IMR-90 (cell line): ENCODE measurements at regions not wholly inside any gene's neighbourhood (a gene's known extent, or its start where the extent isn't known, plus 50 kb on each side); places are given as distances from the start of the nearest gene placed in this dataset.

Experiments used
- ATAC-seq: fragments of 200-7000 bp; cut with Tn5 transposase; 2 replicates; pipeline ENCODE4 v1.9.1; 2020; ENCODE audit warnings: low read depth, mild to moderate bottlenecking, moderate library complexity
- BruUV-seq: library from RNA; stranded (reverse); fragments of 400-500 nt; replicated peaks from 2 replicates; lab custom pipeline; 2021; lab: Mats Ljungman, UMichigan
- CTCF ChIA-PET: fragments of 300-600 bp; formaldehyde crosslinking; extraction: SDS; loops from one replicate; lab custom pipeline; 2021; ENCODE audit warnings: antibody characterized with exemption; lab: Yijun Ruan, JAX
- POLR2A ChIA-PET: fragments of 300-600 bp; sonication (Branson Sonifier 250); formaldehyde crosslinking; loops from one replicate; lab custom pipeline; 2022; ENCODE audit warnings: antibody characterized with exemption; ENCODE audit not compliant: unreplicated experiment; lab: Charles Lee
- DNase-seq: peaks from one replicate; pipeline ENCODE4 v3.0.0; 2013
- H2AFZ ChIP-seq: replicated peaks from 2 replicates; pipeline ENCODE3; 2013; ENCODE audit warnings: low read length, mild to moderate bottlenecking; ENCODE audit not compliant: poor library complexity
- H2AK5ac ChIP-seq: 2 replicates; pipeline ENCODE4 v1.6.1; 2013; ENCODE audit warnings: low read depth, low read length, inconsistent platforms
- H2AK9ac ChIP-seq: replicated peaks from 2 replicates; pipeline ENCODE3; 2013; ENCODE audit warnings: mild to moderate bottlenecking, low read depth, low read length, moderate library complexity; ENCODE audit not compliant: poor library complexity
- H2BK120ac ChIP-seq: 2 replicates; pipeline ENCODE4 v1.6.1; 2013; ENCODE audit warnings: low read depth, low read length, inconsistent platforms
- H2BK15ac ChIP-seq: 3 replicates; pipeline ENCODE4 v1.6.1; 2013; ENCODE audit warnings: low read depth, low read length, inconsistent platforms
- H2BK20ac ChIP-seq: 2 replicates; pipeline ENCODE4 v1.6.1; 2013; ENCODE audit warnings: low read depth, mild to moderate bottlenecking, inconsistent platforms, low read length, moderate library complexity
- H2BK5ac ChIP-seq: 2 replicates; pipeline ENCODE4 v1.6.1; 2013; ENCODE audit warnings: mild to moderate bottlenecking, low read depth, low read length, inconsistent platforms; ENCODE audit not compliant: poor library complexity, severe bottlenecking
- H3K14ac ChIP-seq: replicated peaks from 2 replicates; pipeline ENCODE4 v1.6.1; 2013; ENCODE audit warnings: low read depth, low read length, inconsistent platforms
- H3K18ac ChIP-seq: 2 replicates; pipeline ENCODE4 v1.6.1; 2013; ENCODE audit warnings: low read depth, low read length, control low read depth
- H3K23ac ChIP-seq: 2 replicates; pipeline ENCODE4 v1.6.1; 2013; ENCODE audit warnings: low read depth, low read length, inconsistent platforms
- H3K27ac ChIP-seq: 2 replicates; pipeline ENCODE4 v1.5.1; 2013; ENCODE audit warnings: mild to moderate bottlenecking, control low read depth, low read length; ENCODE audit not compliant: insufficient read depth
- H3K27me3 ChIP-seq: 2 replicates; pipeline ENCODE4 v1.6.1; 2013; ENCODE audit warnings: low read length; ENCODE audit not compliant: control insufficient read depth, insufficient read depth
- H3K36me3 ChIP-seq: 2 replicates; pipeline ENCODE4 v1.6.1; 2013; ENCODE audit warnings: low read length, mixed read lengths; ENCODE audit not compliant: control insufficient read depth, insufficient read depth
- H3K4ac ChIP-seq: 2 replicates; pipeline ENCODE4 v1.6.1; 2013; ENCODE audit warnings: low read depth, low read length, inconsistent platforms
- H3K4me1 ChIP-seq: 2 replicates; pipeline ENCODE4 v1.6.1; 2013; ENCODE audit warnings: low read length, mixed read lengths; ENCODE audit not compliant: control insufficient read depth, insufficient read depth
- H3K4me2 ChIP-seq: 2 replicates; pipeline ENCODE4 v1.6.1; 2013; ENCODE audit warnings: low read depth, mild to moderate bottlenecking, control low read depth, low read length, moderate library complexity
- H3K4me3 ChIP-seq: 2 replicates; pipeline ENCODE4 v1.5.1; 2013; ENCODE audit warnings: low read depth, mild to moderate bottlenecking, control low read depth, low read length, moderate library complexity; ENCODE audit not compliant: insufficient read depth
- H3K56ac ChIP-seq: 2 replicates; pipeline ENCODE4 v1.6.1; 2013; ENCODE audit warnings: low read length, inconsistent platforms; ENCODE audit not compliant: insufficient read depth; ENCODE audit errors: extremely low read depth
- H3K79me1 ChIP-seq, 2 experiments: 2 replicates each; pipeline ENCODE4 v1.6.1; 2013; ENCODE audit warnings: low read length in 2 of 2, inconsistent platforms in 1 of 2, low read depth in 1 of 2
- H3K9ac ChIP-seq: 2 replicates; pipeline ENCODE4 v1.6.1; 2013; ENCODE audit warnings: low read depth, low read length, control low read depth
- H3K9me1 ChIP-seq: 2 replicates; pipeline ENCODE4 v1.6.1; 2013; ENCODE audit warnings: low read length, inconsistent platforms; ENCODE audit not compliant: insufficient read depth
- H3K9me3 ChIP-seq: 2 replicates; pipeline ENCODE4 v1.6.1; 2013; ENCODE audit warnings: low read length; ENCODE audit not compliant: control insufficient read depth, insufficient read depth
- H4K20me1 ChIP-seq: 2 replicates; pipeline ENCODE4 v1.6.1; 2013; ENCODE audit warnings: low read length, inconsistent platforms; ENCODE audit not compliant: insufficient read depth
- H4K5ac ChIP-seq: 2 replicates; pipeline ENCODE4 v1.6.1; 2013; ENCODE audit warnings: mild to moderate bottlenecking, low read depth, low read length, control low read depth
- H4K8ac ChIP-seq, 2 experiments: 2 replicates each; pipeline ENCODE4 v1.6.1; 2013; ENCODE audit warnings: low read depth in 2 of 2, low read length in 2 of 2, control low read depth in 1 of 2, inconsistent platforms in 1 of 2
- H4K91ac ChIP-seq: 2 replicates; pipeline ENCODE4 v1.6.1; 2013; ENCODE audit warnings: low read depth, low read length, inconsistent platforms; ENCODE audit not compliant: insufficient read depth
- BHLHE40 ChIP-seq: fragments of 150-350 bp; IDR thresholded peaks from 2 replicates; pipeline ENCODE4 v1.6.1; 2016; ENCODE audit warnings: mild to moderate bottlenecking, low read depth, low read length
- CEBPB ChIP-seq: IDR thresholded peaks from 2 replicates; pipeline ENCODE4 v1.6.1; 2012; ENCODE audit warnings: low read depth, low read length, improper control_type of control experiment
- CHD1 ChIP-seq: IDR thresholded peaks from 2 replicates; pipeline ENCODE4 v1.6.1; 2012; ENCODE audit warnings: low read depth, low read length, improper control_type of control experiment
- CTCF ChIP-seq: conservative IDR thresholded peaks from 2 replicates; pipeline ENCODE4 v1.5.1; 2012; ENCODE audit warnings: mild to moderate bottlenecking, low read depth, low read length, improper control_type of control experiment
- ELK1 ChIP-seq: fragments of 150-350 bp; IDR thresholded peaks from 2 replicates; pipeline ENCODE4 v1.6.1; 2016; ENCODE audit warnings: low read depth, mild to moderate bottlenecking, low read length, moderate library complexity, borderline replicate concordance
- FOS ChIP-seq: fragments of 150-350 bp; IDR thresholded peaks from 2 replicates; pipeline ENCODE4 v1.6.1; 2016; ENCODE audit warnings: low read depth, low read length
- MAFK ChIP-seq: IDR thresholded peaks from 2 replicates; pipeline ENCODE4 v1.6.1; 2012; ENCODE audit warnings: low read depth, low read length, improper control_type of control experiment
- MAZ ChIP-seq: IDR thresholded peaks from 2 replicates; pipeline ENCODE4 v1.6.1; 2012; ENCODE audit warnings: low read depth, mild to moderate bottlenecking, low read length, improper control_type of control experiment, moderate library complexity, borderline replicate concordance
- MXI1 ChIP-seq: IDR thresholded peaks from 2 replicates; pipeline ENCODE4 v1.6.1; 2012; ENCODE audit warnings: low read depth, mild to moderate bottlenecking, low read length, moderate library complexity, borderline replicate concordance
- NFE2L2 ChIP-seq: fragments of 150-350 bp; IDR thresholded peaks from 2 replicates; pipeline ENCODE4 v1.6.1; 2016; ENCODE audit warnings: low read depth, mild to moderate bottlenecking, low read length
- POLR2A ChIP-seq: IDR thresholded peaks from 2 replicates; pipeline ENCODE4 v1.6.1; 2012; ENCODE audit warnings: mild to moderate bottlenecking, low read depth, low read length
- RAD21 ChIP-seq: IDR thresholded peaks from 2 replicates; pipeline ENCODE4 v1.6.1; 2012; ENCODE audit warnings: low read length, improper control_type of control experiment
- RCOR1 ChIP-seq: IDR thresholded peaks from 2 replicates; pipeline ENCODE4 v1.6.1; 2012; ENCODE audit warnings: mild to moderate bottlenecking, low read length, improper control_type of control experiment; ENCODE audit not compliant: insufficient replicate concordance
- RFX5 ChIP-seq: IDR thresholded peaks from 2 replicates; pipeline ENCODE4 v1.8.0; 2012; ENCODE audit warnings: low read depth, mild to moderate bottlenecking, low read length, moderate library complexity
- SMC3 ChIP-seq: fragments of 150-350 bp; IDR thresholded peaks from 2 replicates; pipeline ENCODE4 v1.6.1; 2016; ENCODE audit warnings: low read depth, mild to moderate bottlenecking, antibody characterized with exemption, low read length, moderate library complexity
- USF2 ChIP-seq: fragments of 150-350 bp; IDR thresholded peaks from 2 replicates; pipeline ENCODE4 v1.6.1; 2017; ENCODE audit warnings: mild to moderate bottlenecking, antibody characterized with exemption, low read length, low read depth
- WGBS, 2 experiments: methylation state at CpG; one replicate each; pipeline versions ENCODE4 v1.1.5 to v1.1.7; 2013; ENCODE audit warnings: missing lambda C conversion rate in 2 of 2; ENCODE audit not compliant: insufficient read length in 1 of 2; ENCODE audit errors: extremely low coverage in 2 of 2; 5-methylcytosine and 5-hydroxymethylcytosine counted together
- dilution Hi-C: fragments of 300-500 bp; cut with HindIII; formaldehyde crosslinking; loops from one replicate; pipeline ENCODE4 v1.14.3; 2018; ENCODE audit warnings: low sequenced_read_pairs; ENCODE audit not compliant: unreplicated experiment
- in situ Hi-C: fragments of 300-500 bp; cut with MboI; formaldehyde crosslinking; loops from 3 replicates; pipeline ENCODE4 v1.14.3; 2019; ENCODE audit warnings: low sequenced_read_pairs, inconsistent platforms, mixed read lengths
- intact Hi-C: fragments of 100-400 bp; cut with micrococcal nuclease; formaldehyde crosslinking; loops from 2 replicates; pipeline ENCODE4 v1.10.0; 2022

GRCh38 chrX:96440941-96441340 is 243.7 kb upstream of the DIAPH2 start:
- no peak overlapping the region for H2AFZ ChIP-seq
- CTCF ChIA-PET = no interaction called here
- in situ Hi-C loops = no loop called here

More at GRCh38 chrX:96440941-96441340, 243.7 kb upstream of the DIAPH2 start:
- Histone ChIP-seq H4K5ac (no peak overlapping the region), H2BK20ac (no peak overlapping the region), H2AK5ac (no peak overlapping the region), H3K4ac (no peak overlapping the region), H2BK5ac (no peak overlapping the region), H3K9me1 (no peaks in the 10 kb centered on the region), H4K8ac (no peak overlapping the region), H4K20me1 (no peaks in the 10 kb centered on the region), H3K56ac (no peak overlapping the region), H3K4me1 (peaks cover 3% of the 10 kb centered on the region; the same call in 1 of the 2 replicates), H3K4me3 (no peak overlapping the region), H2BK15ac (no peak overlapping the region), H3K36me3 (no peaks in the 10 kb centered on the region), H3K18ac (no peak overlapping the region), H3K79me1 (no peaks in the 10 kb centered on the region), H3K23ac (no peak overlapping the region), H3K9ac (no peak overlapping the region), H3K4me2 (no peak overlapping the region), H3K27ac (no peak overlapping the region), H2AK9ac (no peak overlapping the region), H3K27me3 (no peaks in the 10 kb centered on the region), H3K9me3 (no peaks in the 10 kb centered on the region), H2BK120ac (no peak overlapping the region), H3K14ac (no peak overlapping the region), H4K91ac (no peak overlapping the region)
- dilution Hi-C loops (no loop called here), intact Hi-C loops (no loop called here)
- WGBS, 2 experiments = 40% methylated on average over 1 of the region's 6 CpGs; no CpG with 5 or more reads in 1 of the 2 experiments
- TF ChIP-seq CHD1 (no peak), RCOR1 (no peak), SMC3 (no peak), CTCF (no peak), FOS (no peak), POLR2A (no peak), USF2 (no peak), BHLHE40 (no peak), ELK1 (no peak), CEBPB (no peak), MAFK (no peak), RFX5 (no peak), MXI1 (no peak), NFE2L2 (no peak), RAD21 (no peak), MAZ (no peak)
- DNase-seq = no peak
- ATAC-seq = no peak
- POLR2A ChIA-PET = no interaction called here
- BruUV-seq = no TSS peak
